Gastroesophageal sphincter (tissue), 4 donors: ENCODE measurements at regions not wholly inside any gene's neighbourhood (a gene's known extent, or its start where the extent isn't known, plus 50 kb on each side); places are given as distances from the start of the nearest gene placed in this dataset.

Experiments used
- ATAC-seq: fragments of 150-250 bp; one replicate; pipeline ENCODE4 v1.9.1; 2016; ENCODE audit warnings: mild to moderate bottlenecking, moderate library complexity
- H3K27ac ChIP-seq, 4 donors: fragments of 200-600 bp; sonication (generic) in 3 of 4; 1 replicate in 3 of 4; 2 replicates in 1 of 4; pipeline ENCODE4 v1.5.1; 2016 to 2019
- H3K27me3 ChIP-seq: fragments of 200-600 bp; sonication (generic); one replicate; pipeline ENCODE4 v1.5.1; 2019
- H3K36me3 ChIP-seq, 2 donors: fragments of 200-600 bp; sonication (generic); one replicate each; pipeline ENCODE4 v1.5.1; 2019; ENCODE audit warnings: control low read depth in 1 of 2
- H3K4me1 ChIP-seq, 3 donors: fragments of 200-600 bp; sonication (generic); 1 replicate in 2 of 3; 2 replicates in 1 of 3; pipeline ENCODE4 v1.5.1; 2016 to 2019; ENCODE audit warnings: control low read depth in 2 of 3
- H3K4me3 ChIP-seq, 2 donors: fragments of 200-600 bp; sonication (generic); one replicate each; pipeline ENCODE4 v1.5.1; 2019; ENCODE audit warnings: mild to moderate bottlenecking in 1 of 2, moderate library complexity in 1 of 2
- H3K9me3 ChIP-seq, 3 donors: fragments of 200-600 bp; sonication (generic); one replicate each; pipeline ENCODE4 v1.5.1; 2017 to 2019; ENCODE audit warnings: control low read depth in 2 of 3
- EP300 ChIP-seq: sonication (generic); formaldehyde crosslinking; IDR thresholded peaks from one replicate; pipeline ENCODE4 v1.6.1; 2017; ENCODE audit warnings: antibody characterized with exemption, mild to moderate bottlenecking
- POLR2A ChIP-seq, 2 donors: fragments of 450-650 bp; IDR thresholded peaks; one replicate each; pipeline ENCODE4 v1.6.1; 2017; ENCODE audit warnings: antibody characterized with exemption in 2 of 2, mild to moderate bottlenecking in 2 of 2, moderate library complexity in 1 of 2
- POLR2AphosphoS5 ChIP-seq: sonication (generic); formaldehyde crosslinking; IDR thresholded peaks from one replicate; pipeline ENCODE4 v1.6.1; 2017; ENCODE audit warnings: antibody characterized with exemption
- WGBS, 2 donors: methylation state at CpG; one replicate each; pipeline ENCODE4 v1.1.5; 2018; ENCODE audit warnings: low coverage in 1 of 2; 5-methylcytosine and 5-hydroxymethylcytosine counted together
- TF ChIP-seq, protein P1 (sequence below), 4 experiments: fragments of 200-600 bp in 2 of 4; fragments of 450-650 bp in 2 of 4; sonication (generic) in 1 of 4; IDR thresholded peaks; one replicate each; pipeline ENCODE4 v1.5.1; 2017 to 2019; ENCODE audit warnings: antibody characterized with exemption in 4 of 4, mild to moderate bottlenecking in 2 of 4, moderate library complexity in 2 of 4

DNA sequence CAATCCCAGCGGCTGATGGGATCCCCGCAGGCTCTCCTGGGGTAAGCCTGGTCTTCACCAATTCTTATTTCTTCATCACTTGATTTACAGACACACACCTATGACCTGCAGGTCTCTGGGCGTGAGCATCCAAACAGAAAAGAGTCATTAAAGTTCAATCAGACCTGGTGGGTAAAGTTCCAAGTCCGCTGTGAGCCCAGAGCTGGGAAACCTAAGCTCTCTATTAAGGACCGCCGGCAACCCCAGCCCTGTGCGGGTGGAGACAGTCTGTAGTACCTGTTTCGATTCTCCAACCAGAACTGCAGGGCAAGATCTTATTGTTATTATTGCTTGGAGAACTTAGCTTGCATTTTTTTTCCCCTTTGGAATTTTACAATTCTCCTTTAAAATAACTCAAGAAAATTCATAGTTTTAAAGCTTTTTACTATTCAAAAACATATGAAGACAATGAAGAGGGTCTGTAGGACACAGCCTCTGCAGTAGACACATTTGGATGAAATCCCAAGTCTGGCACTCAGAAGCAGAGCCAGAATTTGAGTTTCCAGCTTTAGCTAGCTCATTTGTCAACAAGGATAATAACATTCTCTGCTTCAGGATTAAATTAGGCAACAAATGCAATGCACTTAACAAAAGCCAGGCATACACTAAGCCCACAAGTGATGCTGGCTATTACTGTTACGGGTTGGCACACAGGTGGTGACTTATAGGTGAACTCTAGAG is 376.4 kb downstream of the INSIG2 start:
- Histone ChIP-seq H3K4me3 (no peak overlapping the region), H3K36me3 (no peaks in the 10 kb centered on the region), H3K4me1 (no peaks in the 10 kb centered on the region), H3K9me3 (no peaks in the 10 kb centered on the region), H3K27ac (no peak overlapping the region), H3K27me3 (peaks cover 31% of the 10 kb centered on the region)
- no peak for TF ChIP-seq POLR2AphosphoS5
- TF ChIP-seq, protein P1, sequence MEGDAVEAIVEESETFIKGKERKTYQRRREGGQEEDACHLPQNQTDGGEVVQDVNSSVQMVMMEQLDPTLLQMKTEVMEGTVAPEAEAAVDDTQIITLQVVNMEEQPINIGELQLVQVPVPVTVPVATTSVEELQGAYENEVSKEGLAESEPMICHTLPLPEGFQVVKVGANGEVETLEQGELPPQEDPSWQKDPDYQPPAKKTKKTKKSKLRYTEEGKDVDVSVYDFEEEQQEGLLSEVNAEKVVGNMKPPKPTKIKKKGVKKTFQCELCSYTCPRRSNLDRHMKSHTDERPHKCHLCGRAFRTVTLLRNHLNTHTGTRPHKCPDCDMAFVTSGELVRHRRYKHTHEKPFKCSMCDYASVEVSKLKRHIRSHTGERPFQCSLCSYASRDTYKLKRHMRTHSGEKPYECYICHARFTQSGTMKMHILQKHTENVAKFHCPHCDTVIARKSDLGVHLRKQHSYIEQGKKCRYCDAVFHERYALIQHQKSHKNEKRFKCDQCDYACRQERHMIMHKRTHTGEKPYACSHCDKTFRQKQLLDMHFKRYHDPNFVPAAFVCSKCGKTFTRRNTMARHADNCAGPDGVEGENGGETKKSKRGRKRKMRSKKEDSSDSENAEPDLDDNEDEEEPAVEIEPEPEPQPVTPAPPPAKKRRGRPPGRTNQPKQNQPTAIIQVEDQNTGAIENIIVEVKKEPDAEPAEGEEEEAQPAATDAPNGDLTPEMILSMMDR (IDR thresholded peaks at IDR 0.05) = no peak
- no peak for TF ChIP-seq POLR2A (IDR thresholded peaks at IDR 0.05)
- TF ChIP-seq EP300 = no peak
- 65 to 76% methylated on average over 6 of the region's 9 CpGs for WGBS, 2 donors
- ATAC-seq = no peak

DNA sequence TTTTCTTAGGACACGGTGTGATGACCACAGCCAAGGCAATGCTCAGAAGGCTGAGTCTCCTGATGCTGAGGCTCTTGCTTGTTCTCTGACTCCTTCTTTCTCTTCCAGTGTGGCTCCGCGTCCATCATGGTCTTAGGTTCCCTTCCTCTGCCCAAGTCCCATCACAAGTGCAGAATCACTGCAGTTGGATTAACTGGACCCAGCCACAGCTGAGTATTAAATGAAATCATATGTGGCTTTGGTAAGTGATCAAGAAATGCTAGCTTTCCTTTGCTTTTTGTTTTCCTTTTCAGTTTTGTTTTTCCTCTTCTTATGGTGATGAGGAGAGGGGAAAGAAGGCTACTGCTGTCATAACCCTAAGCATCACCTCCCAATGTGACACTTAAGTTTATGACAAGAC is 375.8 kb downstream of the INSIG2 start:
- no peaks in the 10 kb centered on the region for H3K9me3 ChIP-seq
- 0 to 100% methylated on average over 1 to 2 of the region's 3 CpGs for WGBS, 2 donors
- no peaks in the 10 kb centered on the region for H3K4me1 ChIP-seq
- no peak overlapping the region for H3K4me3 ChIP-seq
- no peaks in the 10 kb centered on the region for H3K36me3 ChIP-seq
- ATAC-seq = no peak
- H3K27me3 ChIP-seq = peaks cover 30% of the 10 kb centered on the region
- H3K27ac ChIP-seq = no peak overlapping the region
- TF ChIP-seq POLR2A (IDR thresholded peaks at IDR 0.05) = no peak
- TF ChIP-seq POLR2AphosphoS5 = no peak
- no peak for TF ChIP-seq EP300
- TF ChIP-seq, protein P1 (IDR thresholded peaks at IDR 0.05) = no peak

DNA sequence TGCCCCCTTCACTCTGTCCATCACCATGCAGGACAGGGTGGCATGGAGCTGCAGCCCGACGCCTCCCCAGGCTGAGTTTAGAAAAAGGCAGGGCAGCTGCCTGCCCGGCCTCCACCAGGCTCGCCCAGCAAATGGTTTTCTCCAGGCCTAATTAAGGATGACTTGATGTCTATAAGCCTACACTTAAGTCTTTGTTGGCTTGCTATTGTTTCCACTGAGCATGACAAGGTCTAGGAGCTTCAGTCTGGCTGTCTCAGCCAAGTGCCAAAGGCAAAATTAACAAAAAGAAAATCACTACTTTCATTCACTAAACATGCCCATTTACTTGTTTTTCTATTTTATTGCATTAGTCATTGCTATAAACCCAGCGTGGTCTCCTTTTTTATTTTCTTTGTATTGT is 372.2 kb downstream of the INSIG2 start:
- Histone ChIP-seq H3K9me3 (no peaks in the 10 kb centered on the region), H3K4me1 (no peaks in the 10 kb centered on the region), H3K27me3 (peaks cover 41% of the 10 kb centered on the region), H3K4me3 (no peak overlapping the region), H3K27ac (no peak overlapping the region), H3K36me3 (no peaks in the 10 kb centered on the region)
- no peak for ATAC-seq
- whole genome bisulfite sequencing, 2 donors = 77 to 100% methylated on average over 2 to 5 of the region's 5 CpGs
- TF ChIP-seq POLR2A (IDR thresholded peaks at IDR 0.05) = no peak
- no peak for TF ChIP-seq EP300
- TF ChIP-seq POLR2AphosphoS5 = no peak
- TF ChIP-seq, protein P1 (IDR thresholded peaks at IDR 0.05) = no peak

DNA sequence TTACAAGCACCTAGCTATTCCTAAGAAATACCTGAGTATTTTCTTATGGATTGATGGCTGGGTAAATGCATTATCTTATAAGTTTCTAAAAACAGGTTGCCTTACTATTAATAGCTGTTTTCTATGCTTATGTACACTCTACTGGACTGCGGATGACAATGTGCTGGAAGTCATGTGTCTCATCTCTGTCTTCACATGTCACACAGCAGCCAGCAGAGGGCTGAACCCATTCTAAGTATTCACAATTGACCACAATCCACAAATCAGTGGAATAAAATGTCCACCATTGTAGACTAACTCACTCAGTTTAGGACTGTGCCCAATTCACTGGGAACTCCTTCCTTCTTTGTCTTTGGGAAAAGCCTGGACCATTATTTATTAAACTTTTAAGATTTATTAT is 371.2 kb downstream of the INSIG2 start:
- TF ChIP-seq POLR2AphosphoS5 (no peak), POLR2A (IDR thresholded peaks at IDR 0.05) (no peak), EP300 (no peak)
- TF ChIP-seq, protein P1 (IDR thresholded peaks at IDR 0.05) = no peak
- H3K27ac ChIP-seq = no peak overlapping the region
- H3K9me3 ChIP-seq = no peaks in the 10 kb centered on the region
- H3K4me1 ChIP-seq = no peaks in the 10 kb centered on the region
- H3K4me3 ChIP-seq = no peak overlapping the region
- no peak for ATAC-seq
- no peaks in the 10 kb centered on the region for H3K36me3 ChIP-seq
- 92 to 100% methylated on average over 1 of the region's 1 CpG for WGBS, 2 donors
- H3K27me3 ChIP-seq = peaks cover 41% of the 10 kb centered on the region

DNA sequence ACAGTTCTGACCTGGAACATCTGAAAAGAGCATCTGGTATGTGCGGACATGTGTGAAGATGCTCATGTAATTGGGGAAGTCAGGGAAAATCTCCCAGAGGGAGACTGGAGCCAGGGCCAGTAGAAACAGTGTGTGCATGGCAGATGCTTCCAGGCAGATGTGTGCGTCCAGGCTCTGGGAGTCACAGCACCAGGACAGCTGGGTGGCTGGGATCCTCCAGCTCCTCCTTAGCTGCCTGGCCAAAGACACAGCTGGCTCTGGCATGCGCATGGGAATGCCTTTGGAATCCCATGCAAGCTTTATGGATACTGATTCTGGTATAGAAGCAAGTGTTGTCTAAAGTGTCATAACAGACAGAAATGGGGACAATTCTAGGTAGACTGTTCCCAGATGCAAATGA is 369.7 kb downstream of the INSIG2 start:
- H3K4me3 ChIP-seq = no peak overlapping the region
- H3K27me3 ChIP-seq = peaks cover 41% of the 10 kb centered on the region
- TF ChIP-seq POLR2AphosphoS5 = no peak
- TF ChIP-seq, protein P1 (IDR thresholded peaks at IDR 0.05) = no peak
- no peak overlapping the region for H3K27ac ChIP-seq
- no peaks in the 10 kb centered on the region for H3K9me3 ChIP-seq
- WGBS, 2 donors = 92 to 100% methylated on average over 1 to 2 of the region's 3 CpGs
- H3K4me1 ChIP-seq = no peaks in the 10 kb centered on the region
- no peaks in the 10 kb centered on the region for H3K36me3 ChIP-seq
- no peak for ATAC-seq
